KMS-11 (cell line): ENCODE measurements at regions not wholly inside any gene's neighbourhood (a gene's known extent, or its start where the extent isn't known, plus 50 kb on each side); places are given as distances from the start of the nearest gene placed in this dataset.

Experiments used
- H2AFZ ChIP-seq: fragments of 200-600 bp; sonication (generic); 2 replicates; pipeline ENCODE4 v1.6.1; 2016; ENCODE audit warnings: antibody characterized with exemption, mixed run types, low read depth
- H3K27ac ChIP-seq: fragments of 200-600 bp; sonication (generic); 2 replicates; pipeline ENCODE4 v1.6.1; 2016; ENCODE audit warnings: mild to moderate bottlenecking, mixed run types
- H3K27me3 ChIP-seq: fragments of 200-600 bp; sonication (generic); 2 replicates; pipeline ENCODE4 v1.6.1; 2017; ENCODE audit warnings: mild to moderate bottlenecking, low read depth, mixed run types, moderate library complexity; ENCODE audit not compliant: insufficient read depth
- H3K36me3 ChIP-seq: fragments of 200-600 bp; sonication (generic); 2 replicates; pipeline ENCODE4 v1.6.1; 2017; ENCODE audit warnings: mild to moderate bottlenecking, mixed run types; ENCODE audit not compliant: insufficient read depth
- H3K4me1 ChIP-seq: fragments of 200-600 bp; sonication (generic); 2 replicates; pipeline ENCODE4 v1.6.1; 2016; ENCODE audit warnings: mild to moderate bottlenecking, low read depth, mixed run types; ENCODE audit not compliant: poor library complexity, severe bottlenecking
- H3K4me2 ChIP-seq: fragments of 200-600 bp; sonication (generic); 2 replicates; pipeline ENCODE4 v1.7.0; 2016; ENCODE audit warnings: mild to moderate bottlenecking, mixed run types
- H3K4me3 ChIP-seq: fragments of 200-600 bp; sonication (generic); IDR thresholded peaks from 2 replicates; pipeline ENCODE4 v1.6.1; 2017; ENCODE audit warnings: low read depth, low read length, mixed read lengths; ENCODE audit not compliant: insufficient read depth
- H3K79me2 ChIP-seq: fragments of 200-600 bp; sonication (generic); 2 replicates; pipeline ENCODE4 v1.6.1; 2016; ENCODE audit warnings: low read depth, mixed run types; ENCODE audit not compliant: insufficient read depth
- H3K9ac ChIP-seq: fragments of 200-600 bp; sonication (generic); 2 replicates; pipeline ENCODE4 v1.6.1; 2016; ENCODE audit warnings: mild to moderate bottlenecking, mixed run types
- H4K20me1 ChIP-seq: fragments of 200-600 bp; sonication (generic); 2 replicates; pipeline ENCODE4 v1.6.1; 2016; ENCODE audit warnings: mild to moderate bottlenecking, mixed run types; ENCODE audit not compliant: insufficient read depth
- TF ChIP-seq, protein P1 (sequence below): fragments of 200-600 bp; sonication (generic); conservative IDR thresholded peaks from 2 replicates; pipeline ENCODE4 v1.6.1; 2017; ENCODE audit warnings: low read depth, mild to moderate bottlenecking, antibody characterized with exemption, low read length, moderate library complexity, mixed read lengths

GRCh38 chr12:90896164-90896563 lies 58.8 kb downstream of the CCER1 start:
- Histone ChIP-seq H3K36me3 (no peaks in the 10 kb centered on the region), H3K27ac (no peak overlapping the region), H2AFZ (no peak overlapping the region), H3K9ac (no peak overlapping the region), H3K4me2 (no peak overlapping the region), H4K20me1 (no peaks in the 10 kb centered on the region), H3K4me1 (no peaks in the 10 kb centered on the region), H3K4me3 (no peak overlapping the region), H3K27me3 (no peaks in the 10 kb centered on the region), H3K79me2 (no peaks in the 10 kb centered on the region)
- TF ChIP-seq, protein P1, sequence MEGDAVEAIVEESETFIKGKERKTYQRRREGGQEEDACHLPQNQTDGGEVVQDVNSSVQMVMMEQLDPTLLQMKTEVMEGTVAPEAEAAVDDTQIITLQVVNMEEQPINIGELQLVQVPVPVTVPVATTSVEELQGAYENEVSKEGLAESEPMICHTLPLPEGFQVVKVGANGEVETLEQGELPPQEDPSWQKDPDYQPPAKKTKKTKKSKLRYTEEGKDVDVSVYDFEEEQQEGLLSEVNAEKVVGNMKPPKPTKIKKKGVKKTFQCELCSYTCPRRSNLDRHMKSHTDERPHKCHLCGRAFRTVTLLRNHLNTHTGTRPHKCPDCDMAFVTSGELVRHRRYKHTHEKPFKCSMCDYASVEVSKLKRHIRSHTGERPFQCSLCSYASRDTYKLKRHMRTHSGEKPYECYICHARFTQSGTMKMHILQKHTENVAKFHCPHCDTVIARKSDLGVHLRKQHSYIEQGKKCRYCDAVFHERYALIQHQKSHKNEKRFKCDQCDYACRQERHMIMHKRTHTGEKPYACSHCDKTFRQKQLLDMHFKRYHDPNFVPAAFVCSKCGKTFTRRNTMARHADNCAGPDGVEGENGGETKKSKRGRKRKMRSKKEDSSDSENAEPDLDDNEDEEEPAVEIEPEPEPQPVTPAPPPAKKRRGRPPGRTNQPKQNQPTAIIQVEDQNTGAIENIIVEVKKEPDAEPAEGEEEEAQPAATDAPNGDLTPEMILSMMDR = no peak

- Histone ChIP-seq H3K4me3 (no peak overlapping the region), H3K4me1 (no peaks in the 10 kb centered on the region), H3K4me2 (no peak overlapping the region), H3K9ac (no peak overlapping the region), H3K79me2 (no peaks in the 10 kb centered on the region), H3K27ac (no peak overlapping the region), H4K20me1 (no peaks in the 10 kb centered on the region), H3K27me3 (no peaks in the 10 kb centered on the region), H3K36me3 (no peaks in the 10 kb centered on the region), H2AFZ (no peak overlapping the region)
- TF ChIP-seq, protein P1 = no peak
Observed at GRCh38 chr12:90888316-90888715, 66.7 kb downstream of the CCER1 start.

- Histone ChIP-seq H3K4me1 (no peaks in the 10 kb centered on the region), H3K4me3 (no peak overlapping the region), H3K4me2 (no peak overlapping the region), H3K9ac (no peak overlapping the region), H3K36me3 (no peaks in the 10 kb centered on the region), H4K20me1 (no peaks in the 10 kb centered on the region), H2AFZ (no peak overlapping the region), H3K27ac (no peak overlapping the region), H3K79me2 (no peaks in the 10 kb centered on the region), H3K27me3 (no peaks in the 10 kb centered on the region)
- TF ChIP-seq, protein P1 = no peak
Observed at GRCh38 chr12:90883456-90883855, 71.5 kb downstream of the CCER1 start.

DNA sequence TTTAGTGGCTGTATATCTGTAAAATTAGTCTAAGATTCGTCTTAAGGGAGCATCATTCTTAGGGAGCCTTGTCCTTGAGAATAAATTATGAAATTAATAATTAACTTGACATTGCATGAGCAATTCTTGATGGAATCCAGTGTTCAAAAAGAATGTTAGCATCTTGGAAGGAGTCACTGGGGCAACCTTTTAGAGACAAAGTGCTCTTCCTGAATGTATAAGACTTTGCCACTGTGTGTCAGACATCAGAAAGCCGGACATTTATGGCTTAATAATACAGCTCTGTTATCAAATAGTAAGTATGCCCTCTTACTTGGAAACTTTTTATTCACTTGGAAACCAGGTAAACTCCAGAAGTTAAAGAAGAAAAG lies 83.3 kb downstream of the CCER1 start:
- no peak overlapping the region for H3K27ac ChIP-seq

More for the DNA sequence above, 83.3 kb downstream of the CCER1 start:
- TF ChIP-seq, protein P1 = no peak
- H4K20me1 ChIP-seq = no peaks in the 10 kb centered on the region
- no peak overlapping the region for H3K4me3 ChIP-seq
- no peak overlapping the region for H3K9ac ChIP-seq
- no peaks in the 10 kb centered on the region for H3K36me3 ChIP-seq
- no peak overlapping the region for H2AFZ ChIP-seq
- H3K27me3 ChIP-seq = no peaks in the 10 kb centered on the region
- no peak overlapping the region for H3K4me2 ChIP-seq
- no peaks in the 10 kb centered on the region for H3K79me2 ChIP-seq
- no peaks in the 10 kb centered on the region for H3K4me1 ChIP-seq
